DMS53 (cell line): ENCODE measurements at regions not wholly inside any gene's neighbourhood (a gene's known extent, or its start where the extent isn't known, plus 50 kb on each side); places are given as distances from the start of the nearest gene placed in this dataset.

Experiments used
- DNase-seq: peaks from one replicate; lab custom pipeline; 2025; lab: John Stamatoyannopoulos, UW

- DNase-seq, result no peak
Observed at GRCh38 chr5:19352120-19352519, 635.9 kb downstream of the CDH18 start.

- DNase-seq, result no peak
Observed at GRCh38 chr5:19369048-19369447, 619.0 kb downstream of the CDH18 start.

GRCh38 chr5:19369561-19369960, 618.4 kb downstream of the CDH18 start:
- DNase-seq, result no peak

- no peak for DNase-seq
Observed at GRCh38 chr5:19370655-19371386, 617.2 kb downstream of the CDH18 start.

GRCh38 chr5:19388391-19388790, 599.6 kb downstream of the CDH18 start:
- no peak for DNase-seq

- DNase-seq, result no peak
Observed at GRCh38 chr5:19401032-19401431, 587.0 kb downstream of the CDH18 start.

GRCh38 chr5:19406576-19407365, 581.2 kb downstream of the CDH18 start:
- no peak for DNase-seq

- no peak for DNase-seq
Observed at GRCh38 chr5:19408149-19408548, 579.9 kb downstream of the CDH18 start.

GRCh38 chr5:19411936-19412335, 576.1 kb downstream of the CDH18 start:
- DNase-seq, result no peak
